HK-2 (cell line): ENCODE measurements at regions not wholly inside any gene's neighbourhood (a gene's known extent, or its start where the extent isn't known, plus 50 kb on each side); places are given as distances from the start of the nearest gene placed in this dataset.
"Not testable (repeated sequence)": the region's sequence is repeated elsewhere in the genome, so short reads cannot be mapped to it uniquely, and the experiment has no call there.

Experiments used
- DNase-seq: peaks from one replicate; pipeline ENCODE4 v3.0.0-alpha.2; 2018; ENCODE audit not compliant: unreplicated experiment

- not testable (repeated sequence) for DNase-seq
Observed at GRCh38 chr2:156254637-156255067, 77.9 kb downstream of the NR4A2 start.

- no peak for DNase-seq
Observed at GRCh38 chr2:156253765-156254164, 78.8 kb downstream of the NR4A2 start.

- no peak for DNase-seq
Observed at GRCh38 chr2:156242874-156243273, 89.6 kb downstream of the NR4A2 start.

GRCh38 chr2:156237558-156237957 is 95.0 kb downstream of the NR4A2 start:
- DNase-seq = no peak

- DNase-seq = no peak
Observed at GRCh38 chr2:156229724-156230362, 102.7 kb downstream of the NR4A2 start.

GRCh38 chr2:156223328-156223727 is 109.2 kb downstream of the NR4A2 start:
- DNase-seq = not testable (repeated sequence)

- no peak for DNase-seq
Observed at GRCh38 chr2:156221703-156222102, 110.8 kb downstream of the NR4A2 start.

- DNase-seq = no peak
Observed at GRCh38 chr2:156219491-156220100, 112.9 kb downstream of the NR4A2 start.

- no peak for DNase-seq
Observed at GRCh38 chr2:156215656-156216055, 116.9 kb downstream of the NR4A2 start.

GRCh38 chr2:156211318-156211717 is 121.2 kb downstream of the NR4A2 start:
- no peak for DNase-seq

- DNase-seq = no peak
Observed at GRCh38 chr2:156206355-156206754, 126.2 kb downstream of the NR4A2 start.

GRCh38 chr2:156199588-156199987 is 132.9 kb downstream of the NR4A2 start:
- no peak for DNase-seq

GRCh38 chr2:156196031-156196430 is 136.5 kb downstream of the NR4A2 start:
- no peak for DNase-seq

- no peak for DNase-seq
Observed at GRCh38 chr2:156192468-156192867, 140.1 kb downstream of the NR4A2 start.

GRCh38 chr2:156191527-156191926 is 141.0 kb downstream of the NR4A2 start:
- no peak for DNase-seq

GRCh38 chr2:156190517-156190916 is 142.0 kb downstream of the NR4A2 start:
- no peak for DNase-seq

- no peak for DNase-seq
Observed at GRCh38 chr2:156189584-156189983, 142.9 kb downstream of the NR4A2 start.

- DNase-seq = no peak
Observed at GRCh38 chr2:156189143-156189542, 143.4 kb downstream of the NR4A2 start.

- no peak for DNase-seq
Observed at GRCh38 chr2:156182132-156182531, 150.4 kb downstream of the NR4A2 start.

GRCh38 chr2:156181208-156181607 is 151.3 kb downstream of the NR4A2 start:
- DNase-seq = no peak

- DNase-seq = no peak
Observed at GRCh38 chr2:156177654-156178053, 154.9 kb downstream of the NR4A2 start.

- no peak for DNase-seq
Observed at GRCh38 chr2:156175946-156176345, 156.6 kb downstream of the NR4A2 start.

- DNase-seq = no peak
Observed at GRCh38 chr2:156170929-156171328, 161.6 kb downstream of the NR4A2 start.

- DNase-seq = no peak
Observed at GRCh38 chr2:156165742-156166141, 166.8 kb downstream of the NR4A2 start.
